ENCODE measurements at regions not wholly inside any gene's neighbourhood (a gene's known extent, or its start where the extent isn't known, plus 50 kb on each side); places are given as distances from the start of the nearest gene placed in this dataset.

DNA sequence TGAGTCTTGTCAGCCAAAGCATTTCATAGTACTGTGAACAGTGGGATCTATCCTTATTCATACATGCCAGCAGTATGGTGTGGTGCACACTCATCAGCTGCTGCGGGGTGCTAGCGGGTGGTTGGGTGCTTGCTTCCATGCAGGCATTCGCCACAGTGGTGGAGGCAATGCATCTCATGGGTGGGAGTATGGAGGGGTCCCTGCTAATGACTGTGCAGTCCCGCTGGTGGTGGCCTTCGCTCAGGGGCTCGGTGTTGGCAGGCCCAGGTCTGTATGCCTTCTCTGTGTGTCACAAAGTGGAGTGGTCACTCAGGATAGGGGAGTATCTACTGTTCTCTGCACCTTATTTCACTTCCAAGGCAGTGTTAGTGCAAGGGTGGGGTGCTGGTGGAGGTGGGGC lies 122.6 kb downstream of the POU3F4 start:
- TF ChIP-seq CTCF (IDR thresholded peaks at IDR 0.05): no peak
- no peak for TF ChIP-seq POLR2A (IDR thresholded peaks at IDR 0.05)

All from right lobe of liver (tissue), 4 donors.